Right cardiac atrium (tissue), 5 donors: ENCODE measurements at regions not wholly inside any gene's neighbourhood (a gene's known extent, or its start where the extent isn't known, plus 50 kb on each side); places are given as distances from the start of the nearest gene placed in this dataset.

Experiments used
- ATAC-seq, 2 donors: fragments of 200-7000 bp; cut with Tn5 transposase; one replicate each; pipeline versions ENCODE4 v1.8.0 to v1.9.1; 2020; ENCODE audit warnings: moderate library complexity in 2 of 2, mild to moderate bottlenecking in 1 of 2
- DNase-seq, 3 donors: peaks; one replicate each; pipeline ENCODE4 v3.0.0-alpha.2; 2020
- H3K27ac ChIP-seq: one replicate; pipeline ENCODE4 v1.5.1; 2013; ENCODE audit warnings: mild to moderate bottlenecking, low read length, control low read depth, moderate library complexity
- H3K27me3 ChIP-seq: one replicate; pipeline ENCODE4 v1.6.1; 2013; ENCODE audit not compliant: control insufficient read depth, insufficient read depth
- H3K4me1 ChIP-seq: one replicate; pipeline ENCODE4 v1.6.1; 2013; ENCODE audit warnings: low read length; ENCODE audit not compliant: control insufficient read depth, insufficient read depth
- H3K4me3 ChIP-seq: one replicate; pipeline ENCODE4 v1.5.1; 2013; ENCODE audit warnings: low read length, control low read depth
- H3K9me3 ChIP-seq: one replicate; pipeline ENCODE4 v1.6.1; 2013; ENCODE audit warnings: low read length; ENCODE audit not compliant: control insufficient read depth
- WGBS: extraction: QIAGEN DNeasy Blood & Tissue Kit; methylation state at CpG from one replicate; pipeline ENCODE4 v1.1.7; 2013; 5-methylcytosine and 5-hydroxymethylcytosine counted together
- intact Hi-C, 4 donors: fragments of 100-400 bp; cut with DNase I; formaldehyde crosslinking; loops; one replicate each; pipeline versions ENCODE4 v1.11.0 to v1.14.0; 2022 to 2023
- donor health status: healthy with polysubstance abuse.
- donor health status: DM: no; HTN: yes; CAD: no.
- donor health status: DM: no; HTN: no; CAD: no.
- donor health status: DM: no; HTN: yes; CAD: no; lungs with severe emphysema.
- donor health status: DM: yes; HTN: yes; CAD: no.

DNA sequence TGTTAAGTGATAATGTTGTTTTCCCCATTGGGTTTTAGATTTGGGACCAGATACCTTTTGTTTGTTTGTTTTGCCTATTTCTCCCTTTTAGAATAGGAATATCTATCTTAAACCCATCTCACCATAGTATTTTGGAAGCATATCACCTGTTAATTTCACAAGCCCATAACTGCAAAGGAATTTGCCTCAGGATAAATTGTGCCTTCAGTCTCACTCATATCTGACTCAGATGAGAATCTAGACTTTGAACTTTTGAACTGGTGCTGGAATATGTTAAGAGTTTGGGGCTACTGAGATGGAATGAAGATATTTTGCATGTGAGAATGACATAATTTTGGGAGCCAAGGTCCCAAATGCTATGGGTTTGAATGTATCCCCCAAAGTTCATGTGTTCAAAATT is 607.4 kb downstream of the HACE1 start:
- Histone ChIP-seq H3K4me1 (no peaks in the 10 kb centered on the region), H3K9me3 (no peaks in the 10 kb centered on the region), H3K4me3 (no peak overlapping the region), H3K27ac (no peak overlapping the region), H3K27me3 (no peaks in the 10 kb centered on the region)
- DNase-seq (no peak), ATAC-seq (no peak)
- intact Hi-C loops = no loop called here

DNA sequence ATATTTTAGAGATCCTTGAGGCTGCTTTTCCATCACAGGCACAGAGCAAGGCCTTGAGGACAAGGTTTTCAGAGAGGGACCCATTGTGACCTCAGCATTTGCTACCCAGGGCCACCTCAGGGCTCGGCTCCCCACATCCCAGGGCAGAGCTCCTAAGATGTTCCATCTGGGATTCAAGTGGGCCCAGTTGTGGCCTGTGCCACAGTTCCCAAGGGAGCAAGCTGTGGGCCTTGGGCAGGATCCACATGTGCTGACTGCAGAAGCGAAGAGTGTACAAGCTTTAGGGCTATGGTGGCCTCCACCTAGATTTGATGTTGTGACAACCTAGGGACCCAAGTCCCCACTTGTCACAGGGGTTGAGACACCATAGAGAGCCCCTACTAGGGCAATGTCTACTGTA is 608.1 kb downstream of the HACE1 start:
- Histone ChIP-seq H3K4me3 (no peak overlapping the region), H3K9me3 (no peaks in the 10 kb centered on the region), H3K27ac (no peak overlapping the region), H3K4me1 (no peaks in the 10 kb centered on the region), H3K27me3 (no peaks in the 10 kb centered on the region)
- DNase-seq = no peak
- 67% methylated on average over 2 of the region's 2 CpGs for WGBS
- no peak for ATAC-seq
- intact Hi-C loops = no loop called here

DNA sequence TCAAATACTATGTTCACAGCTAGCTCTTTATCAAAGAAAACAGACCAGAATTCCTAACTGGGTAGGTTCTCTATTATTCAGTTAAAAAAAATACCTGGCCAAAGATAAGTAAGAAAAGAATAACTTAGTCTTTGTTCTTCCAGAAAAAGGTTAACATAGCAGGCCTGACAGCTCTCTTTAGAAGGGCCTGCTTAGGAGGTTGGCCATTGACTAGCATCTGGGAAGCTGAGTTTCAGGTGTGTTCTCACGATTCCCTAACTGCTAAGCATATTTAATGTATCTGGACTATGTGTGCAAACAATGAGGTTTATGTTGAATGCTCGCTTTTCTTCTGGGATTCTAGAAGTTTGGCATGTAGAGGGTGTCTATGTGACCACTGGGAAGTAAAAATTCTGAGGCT is 618.9 kb downstream of the HACE1 start:
- H3K27me3 ChIP-seq = no peaks in the 10 kb centered on the region
- ATAC-seq (no peak), DNase-seq (no peak)
- no peaks in the 10 kb centered on the region for H3K9me3 ChIP-seq
- H3K4me1 ChIP-seq = no peaks in the 10 kb centered on the region
- no peak overlapping the region for H3K27ac ChIP-seq
- no peak overlapping the region for H3K4me3 ChIP-seq
- intact Hi-C loops = no loop called here
- WGBS = 72% methylated on average over 2 of the region's 2 CpGs

DNA sequence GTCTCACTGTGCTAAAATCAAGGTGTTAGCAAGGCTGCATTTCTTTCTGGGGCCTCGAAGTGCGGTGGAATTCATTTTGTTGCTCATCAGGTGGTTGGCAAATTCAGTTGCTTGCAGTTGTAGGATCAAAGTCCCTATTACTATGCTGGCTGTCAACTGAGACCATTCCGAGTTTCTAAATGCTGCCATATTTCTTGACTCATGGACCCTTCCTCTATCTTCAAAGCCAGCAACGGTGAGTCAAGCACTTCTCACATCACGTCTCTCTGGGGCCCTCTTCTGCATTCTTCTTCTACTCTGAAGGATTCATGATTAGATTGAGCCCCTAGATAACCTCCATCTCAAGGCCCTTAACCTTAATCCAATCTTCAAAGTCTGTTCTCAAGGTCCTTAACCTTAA is 619.7 kb downstream of the HACE1 start:
- Histone ChIP-seq H3K4me3 (no peak overlapping the region), H3K27me3 (no peaks in the 10 kb centered on the region), H3K4me1 (no peaks in the 10 kb centered on the region), H3K27ac (no peak overlapping the region), H3K9me3 (no peaks in the 10 kb centered on the region)
- intact Hi-C loops = no loop called here
- DNase-seq (no peak), ATAC-seq (no peak)
- 71% methylated on average over 5 of the region's 5 CpGs for WGBS

DNA sequence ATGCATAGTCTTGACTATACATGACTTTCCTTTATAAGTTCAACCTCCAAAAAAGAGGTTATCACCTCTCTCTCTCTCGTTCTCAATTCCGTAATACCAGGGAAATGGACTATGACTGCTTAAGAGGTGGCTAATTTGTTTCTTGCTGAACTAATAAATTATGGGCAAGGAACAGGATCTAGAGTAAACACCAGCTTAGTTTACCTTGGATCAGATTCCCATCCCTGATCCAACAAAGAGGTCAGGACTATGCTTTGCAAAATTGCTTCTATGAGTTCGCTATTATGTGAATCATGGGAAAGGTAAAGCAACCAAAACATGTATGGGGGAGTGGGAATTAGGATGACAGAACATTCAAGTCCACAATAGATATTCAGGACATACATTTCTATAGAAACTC is 630.7 kb downstream of the HACE1 start:
- Histone ChIP-seq H3K27ac (no peak overlapping the region), H3K9me3 (no peaks in the 10 kb centered on the region), H3K27me3 (no peaks in the 10 kb centered on the region), H3K4me1 (no peaks in the 10 kb centered on the region), H3K4me3 (no peak overlapping the region)
- ATAC-seq = no peak
- 79% methylated on average over 3 of the region's 3 CpGs for WGBS
- no peak for DNase-seq
- intact Hi-C loops = no loop called here

DNA sequence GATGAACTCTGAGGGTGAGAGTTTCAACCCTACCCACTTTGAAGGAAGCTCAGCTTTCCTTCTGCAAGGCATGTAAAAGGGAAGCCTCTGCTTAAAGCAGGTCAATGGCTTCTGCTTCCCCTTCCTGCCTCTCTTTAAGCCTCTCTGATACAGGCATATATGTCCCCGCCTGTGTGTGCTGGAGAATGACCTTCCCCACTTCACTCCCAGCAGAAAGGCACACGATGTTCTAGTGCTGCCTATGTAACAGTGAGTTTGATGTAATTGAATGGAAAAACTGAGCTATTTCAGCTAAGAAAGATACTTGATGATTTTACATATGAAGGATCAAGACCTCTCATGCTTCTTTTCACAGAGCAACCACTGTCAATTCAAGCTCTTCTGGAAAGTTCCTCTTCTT is 632.2 kb downstream of the HACE1 start:
- 31% methylated on average over 2 of the region's 2 CpGs for WGBS
- ATAC-seq (no peak), DNase-seq (no peak)
- Histone ChIP-seq H3K4me1 (no peaks in the 10 kb centered on the region), H3K27me3 (no peaks in the 10 kb centered on the region), H3K9me3 (no peaks in the 10 kb centered on the region), H3K27ac (no peak overlapping the region), H3K4me3 (no peak overlapping the region)
- intact Hi-C loops = no loop called here

DNA sequence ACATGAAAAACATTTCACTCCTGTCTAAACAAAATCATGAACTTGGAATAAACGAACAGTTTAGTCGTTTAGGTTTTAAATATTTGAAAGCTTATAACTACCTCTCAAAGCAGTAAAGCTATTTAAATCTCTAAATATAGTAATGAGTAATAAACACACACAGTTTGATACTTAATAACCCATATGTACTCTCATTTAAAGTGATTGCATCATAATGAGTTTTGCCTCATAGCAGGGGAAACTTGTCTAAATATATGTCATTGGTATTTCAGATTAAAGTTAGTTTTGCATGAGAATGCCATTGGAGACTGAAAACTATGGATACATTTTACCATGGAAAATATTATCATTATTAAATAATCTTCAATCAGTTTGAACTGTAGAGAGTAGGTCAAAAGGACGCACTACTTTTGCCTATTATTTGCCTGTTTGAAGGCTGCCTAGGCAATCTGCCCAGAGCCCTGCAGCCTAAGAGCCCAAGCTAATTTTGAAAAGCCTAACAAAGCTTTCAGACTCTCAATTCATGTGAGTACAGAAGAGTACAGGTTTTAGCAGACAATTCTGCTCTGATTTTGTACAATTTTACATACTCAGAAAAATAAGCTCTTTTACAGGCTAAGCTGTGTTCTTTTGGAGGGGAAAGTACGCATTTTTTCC is 632.8 kb downstream of the HACE1 start:
- no peak for DNase-seq
- Histone ChIP-seq H3K27ac (no peak overlapping the region), H3K27me3 (no peaks in the 10 kb centered on the region), H3K9me3 (no peaks in the 10 kb centered on the region), H3K4me1 (no peaks in the 10 kb centered on the region), H3K4me3 (no peak overlapping the region)
- ATAC-seq = no peak
- 81% methylated on average over 4 of the region's 4 CpGs for WGBS
- intact Hi-C loops = no loop called here

DNA sequence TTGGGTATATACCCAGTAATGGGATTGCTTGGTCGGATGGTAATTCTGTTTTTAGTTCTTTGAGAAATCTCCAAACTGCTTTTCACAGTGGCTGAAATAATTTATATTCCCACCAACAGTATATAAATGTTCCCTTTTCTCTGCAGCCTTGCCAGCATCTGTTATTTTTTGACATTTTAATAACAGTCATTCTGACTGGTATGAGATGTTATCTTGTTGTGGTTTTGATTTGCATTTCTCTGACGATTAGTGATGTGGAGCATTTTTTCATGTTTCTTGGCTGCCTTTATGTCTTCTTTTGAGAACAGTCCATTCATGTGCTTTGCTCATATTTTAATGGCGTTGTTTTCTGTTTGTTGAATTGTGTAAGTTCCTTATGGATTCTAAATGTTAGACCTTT is 641.6 kb downstream of the HACE1 start:
- Histone ChIP-seq H3K4me1 (no peaks in the 10 kb centered on the region), H3K27ac (no peak overlapping the region), H3K27me3 (no peaks in the 10 kb centered on the region), H3K4me3 (no peak overlapping the region), H3K9me3 (no peaks in the 10 kb centered on the region)
- intact Hi-C loops = no loop called here
- 45% methylated on average over 3 of the region's 3 CpGs for WGBS
- DNase-seq (no peak), ATAC-seq (no peak)

DNA sequence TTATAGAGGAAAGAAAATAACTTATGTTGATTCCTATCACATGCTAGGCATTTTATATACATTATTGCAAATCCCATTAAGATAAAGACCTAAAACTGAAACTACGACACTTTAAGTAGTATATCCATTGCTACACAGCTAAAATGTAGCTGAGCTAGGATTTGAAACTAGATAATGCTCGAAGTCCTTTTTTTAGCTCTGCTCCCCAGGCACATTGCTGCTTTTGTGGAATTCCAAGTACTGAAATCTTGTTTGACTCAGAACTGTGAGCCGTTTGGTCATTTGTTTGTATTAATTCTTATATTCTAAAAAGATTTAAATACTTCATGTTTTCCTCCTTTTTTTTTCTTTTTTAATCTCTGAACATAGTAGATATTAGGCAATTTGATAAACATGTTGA is 644.8 kb downstream of the HACE1 start:
- WGBS = 38% methylated on average over 3 of the region's 3 CpGs
- no peaks in the 10 kb centered on the region for H3K4me1 ChIP-seq

DNA sequence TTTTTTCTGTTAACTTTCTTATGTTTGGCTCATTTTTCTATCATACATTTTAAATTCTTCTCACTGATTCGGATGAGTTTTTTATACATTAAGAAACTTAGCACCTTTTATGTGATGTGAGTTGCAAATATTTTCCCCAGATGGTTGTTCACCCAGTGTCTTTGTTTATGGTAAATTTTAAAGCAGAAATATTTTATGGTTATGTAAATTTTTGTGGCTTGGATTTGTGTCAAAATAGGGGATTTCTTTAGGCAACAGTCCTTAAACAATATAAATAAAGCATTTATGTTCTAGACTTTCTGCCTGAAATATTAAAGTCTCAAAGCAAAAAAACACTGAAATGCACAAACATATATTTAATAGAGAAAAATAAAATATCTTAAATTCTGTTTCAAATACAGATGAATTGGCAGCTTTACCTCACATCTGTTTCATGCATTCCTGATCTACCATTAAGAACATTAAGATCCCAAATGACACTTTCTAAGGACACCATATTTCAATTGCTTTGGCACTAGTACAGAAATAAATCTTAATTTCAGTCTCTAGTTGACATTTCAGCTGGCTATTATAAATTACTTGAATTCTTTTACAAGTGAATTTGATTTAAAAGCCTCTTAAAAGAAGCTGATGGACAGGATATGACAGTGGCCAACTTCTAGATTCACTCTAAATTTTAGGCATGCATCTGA is 646.6 kb downstream of the HACE1 start:
- Histone ChIP-seq H3K9me3 (no peaks in the 10 kb centered on the region), H3K27ac (no peak overlapping the region), H3K4me1 (no peaks in the 10 kb centered on the region), H3K27me3 (no peaks in the 10 kb centered on the region), H3K4me3 (no peak overlapping the region)
- 87% methylated on average over 1 of the region's 1 CpG for WGBS
- intact Hi-C loops = no loop called here
- ATAC-seq = no peak
- DNase-seq = no peak

More for the DNA sequence above, 644.8 kb downstream of the HACE1 start:
- no peaks in the 10 kb centered on the region for H3K27me3 ChIP-seq
- no peaks in the 10 kb centered on the region for H3K9me3 ChIP-seq
- no peak for ATAC-seq
- DNase-seq = no peak
- intact Hi-C loops = no loop called here
- H3K27ac ChIP-seq = no peak overlapping the region
- no peak overlapping the region for H3K4me3 ChIP-seq

DNA sequence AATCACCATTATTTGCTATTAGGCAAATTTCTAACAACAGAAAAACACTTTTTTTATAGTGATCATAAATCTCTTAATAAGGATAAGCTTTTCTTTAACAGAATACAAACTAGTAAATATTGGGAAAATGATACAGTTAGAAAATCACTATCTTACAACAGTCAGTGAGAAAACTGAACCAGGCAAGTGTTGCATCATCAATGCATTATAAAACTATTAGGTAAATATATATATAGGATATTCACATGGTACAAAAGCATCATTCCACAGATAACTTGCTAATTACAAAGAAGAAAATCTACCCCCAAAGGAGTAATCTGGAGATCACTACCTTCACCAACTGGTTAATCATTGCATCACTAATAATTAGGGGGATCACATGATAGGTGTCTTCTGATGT is 652.1 kb downstream of the HACE1 start:
- intact Hi-C loops = no loop called here
- ATAC-seq = no peak
- H3K27ac ChIP-seq = no peak overlapping the region
- H3K4me1 ChIP-seq = no peaks in the 10 kb centered on the region
- H3K4me3 ChIP-seq = no peak overlapping the region
- H3K9me3 ChIP-seq = no peaks in the 10 kb centered on the region
- no peaks in the 10 kb centered on the region for H3K27me3 ChIP-seq
- DNase-seq = no peak

DNA sequence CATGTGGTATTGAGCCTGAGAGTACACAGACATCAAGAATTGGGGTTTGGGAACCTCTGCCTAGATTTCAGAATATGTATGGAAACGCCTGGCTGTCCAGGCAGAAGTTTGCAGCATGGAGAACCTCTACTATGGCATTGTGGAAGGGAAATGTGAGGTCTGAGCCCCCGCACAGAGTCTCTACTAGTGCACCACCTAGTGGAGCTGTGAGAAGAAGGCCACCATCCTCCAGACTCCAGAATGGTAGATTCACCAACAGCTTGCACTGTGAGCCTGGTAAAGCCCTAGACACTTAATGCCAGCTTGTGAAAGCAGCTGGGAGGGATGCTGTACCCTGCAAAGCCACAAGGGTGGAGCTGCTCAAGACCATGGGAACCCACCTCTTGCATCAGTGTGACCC is 658.2 kb downstream of the HACE1 start:
- ATAC-seq = no peak
- no peak overlapping the region for H3K27ac ChIP-seq
- H3K4me3 ChIP-seq = no peak overlapping the region
- H3K4me1 ChIP-seq = no peaks in the 10 kb centered on the region
- 63% methylated on average over 2 of the region's 2 CpGs for WGBS
- H3K9me3 ChIP-seq = no peaks in the 10 kb centered on the region
- H3K27me3 ChIP-seq = no peaks in the 10 kb centered on the region
- no peak for DNase-seq
- intact Hi-C loops = no loop called here
